ENCODE measurements at regions not wholly inside any gene's neighbourhood (a gene's known extent, or its start where the extent isn't known, plus 50 kb on each side); places are given as distances from the start of the nearest gene placed in this dataset.

- TF ChIP-seq CTCF (IDR thresholded peaks at IDR 0.05) (no peak), POLR2A (IDR thresholded peaks at IDR 0.05) (no peak)
These were observed 187.4 kb downstream of the SOX3 start for GRCh38 chrX:140317462-140317861.

Measured in adrenal gland (tissue), 5 donors.